DMS79 (cell line): ENCODE measurements at regions not wholly inside any gene's neighbourhood (a gene's known extent, or its start where the extent isn't known, plus 50 kb on each side); places are given as distances from the start of the nearest gene placed in this dataset.
"Not testable (repeated sequence)": the region's sequence is repeated elsewhere in the genome, so short reads cannot be mapped to it uniquely, and the experiment has no call there.

ENCODE experiments used
- DNase-seq: peaks from one replicate; lab custom pipeline; 2025; lab: John Stamatoyannopoulos, UW

GRCh38 chr3:40949347-40949746 is 250.0 kb upstream of the CTNNB1 start:
- DNase-seq, result not testable (repeated sequence)

- no peak for DNase-seq
Measured at GRCh38 chr3:40951636-40952035, 247.7 kb upstream of the CTNNB1 start.

GRCh38 chr3:40961104-40961857 is 238.0 kb upstream of the CTNNB1 start:
- no peak for DNase-seq

- no peak for DNase-seq
Measured at GRCh38 chr3:40962721-40963120, 236.6 kb upstream of the CTNNB1 start.

GRCh38 chr3:40968666-40969065 is 230.6 kb upstream of the CTNNB1 start:
- no peak for DNase-seq

- DNase-seq, result no peak
Measured at GRCh38 chr3:40969341-40969740, 230.0 kb upstream of the CTNNB1 start.

- DNase-seq, result no peak
Measured at GRCh38 chr3:40969756-40970466, 229.4 kb upstream of the CTNNB1 start.

GRCh38 chr3:40971191-40972168 is 227.8 kb upstream of the CTNNB1 start:
- peak; percentile 80 for DNase-seq

GRCh38 chr3:40972350-40972749 is 227.0 kb upstream of the CTNNB1 start:
- DNase-seq, result no peak

- no peak for DNase-seq
Measured at GRCh38 chr3:40973141-40973540, 226.2 kb upstream of the CTNNB1 start.

GRCh38 chr3:40975711-40976121 is 223.6 kb upstream of the CTNNB1 start:
- no peak for DNase-seq

- no peak for DNase-seq
Measured at GRCh38 chr3:40976241-40976640, 223.1 kb upstream of the CTNNB1 start.

GRCh38 chr3:40978442-40978841 is 220.9 kb upstream of the CTNNB1 start:
- DNase-seq, result no peak

GRCh38 chr3:40979962-40980361 is 219.3 kb upstream of the CTNNB1 start:
- no peak for DNase-seq

GRCh38 chr3:40980467-40980866 is 218.8 kb upstream of the CTNNB1 start:
- DNase-seq, result no peak

- DNase-seq, result peak; percentile 34
Measured at GRCh38 chr3:40985195-40985594, 214.1 kb upstream of the CTNNB1 start.

- DNase-seq, result no peak
Measured at GRCh38 chr3:40988468-40988867, 210.8 kb upstream of the CTNNB1 start.

- DNase-seq, result no peak
Measured at GRCh38 chr3:40989141-40990061, 209.9 kb upstream of the CTNNB1 start.

GRCh38 chr3:40990062-40990456 is 209.2 kb upstream of the CTNNB1 start:
- no peak for DNase-seq

GRCh38 chr3:40992023-40992422 is 207.3 kb upstream of the CTNNB1 start:
- no peak for DNase-seq

GRCh38 chr3:40994611-40995010 is 204.7 kb upstream of the CTNNB1 start:
- no peak for DNase-seq
